ENCODE measurements at regions not wholly inside any gene's neighbourhood (a gene's known extent, or its start where the extent isn't known, plus 50 kb on each side); places are given as distances from the start of the nearest gene placed in this dataset.

DNA sequence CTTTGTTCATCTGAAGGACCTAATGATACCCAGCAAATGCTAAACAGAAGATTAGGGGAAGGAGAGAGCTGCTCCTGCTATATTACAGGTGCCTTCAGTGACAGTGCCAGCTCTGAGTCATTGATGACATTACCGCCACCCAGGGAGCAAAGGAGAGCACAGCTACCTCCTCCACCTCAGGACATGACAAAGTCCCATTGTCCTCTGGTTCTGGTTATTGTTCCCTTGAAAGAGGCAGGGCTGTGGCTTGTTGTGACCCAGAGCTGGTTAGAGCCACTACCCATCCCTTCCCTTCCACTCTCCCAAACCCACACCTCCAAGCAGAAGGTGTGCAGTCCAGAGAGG is 363.5 kb upstream of the DUSP10 start:
- DNase-seq (ENCODE audit: low spot score), result no peak

DNA sequence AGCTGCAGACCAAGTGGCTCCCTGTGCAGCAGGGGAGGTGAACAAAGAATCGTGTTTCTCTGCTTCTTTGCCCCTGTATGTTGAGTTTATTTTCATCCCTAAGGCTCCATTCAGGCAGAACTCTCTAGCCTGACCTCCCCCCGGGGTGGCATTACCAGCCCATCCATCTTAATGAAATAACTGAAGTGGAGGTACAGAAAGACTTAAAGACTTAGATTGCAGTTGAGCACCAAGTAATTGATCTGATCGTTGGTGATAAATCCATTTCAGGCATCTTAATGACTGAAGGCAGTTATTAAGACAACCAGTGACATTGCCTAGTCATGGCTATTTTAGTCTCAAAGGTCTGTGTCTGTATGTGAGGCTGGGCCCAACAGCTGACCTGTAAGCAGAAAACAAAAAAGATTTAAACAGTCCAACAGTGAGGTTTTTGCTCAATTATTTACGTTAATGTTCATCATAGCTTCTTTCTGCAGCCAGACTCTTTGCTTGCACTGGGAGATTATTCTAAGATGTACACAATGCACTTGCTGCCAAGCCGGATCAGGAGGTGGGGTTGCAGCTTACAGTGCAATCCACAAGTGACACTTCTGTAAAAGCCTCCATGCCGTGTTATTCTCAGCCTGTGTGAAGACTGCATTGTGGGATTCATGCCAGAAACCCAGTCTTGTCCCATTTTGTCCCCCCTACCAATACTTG is 363.0 kb upstream of the DUSP10 start:
- no peak for DNase-seq (ENCODE audit: low spot score)

DNA sequence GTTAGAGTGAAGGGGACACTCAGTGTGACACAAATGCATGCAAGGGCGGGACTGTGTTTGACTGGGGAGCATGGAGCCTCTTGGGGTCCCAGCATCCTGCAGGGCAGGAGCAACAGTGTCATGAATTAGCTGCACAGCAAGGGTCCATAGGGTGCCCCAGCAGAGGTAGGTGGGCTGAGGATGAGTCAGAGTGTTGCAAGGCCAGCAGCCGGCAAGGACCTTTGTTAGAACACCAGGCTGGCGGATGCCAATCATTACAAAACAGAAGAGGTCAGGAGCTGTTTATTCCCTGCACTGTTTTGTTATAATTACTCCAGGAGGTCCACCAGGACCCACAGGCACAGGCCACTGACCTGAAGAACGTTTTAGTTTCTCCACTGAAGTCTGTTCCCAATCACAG is 362.2 kb upstream of the DUSP10 start:
- no peak for DNase-seq (ENCODE audit: low spot score)

DNA sequence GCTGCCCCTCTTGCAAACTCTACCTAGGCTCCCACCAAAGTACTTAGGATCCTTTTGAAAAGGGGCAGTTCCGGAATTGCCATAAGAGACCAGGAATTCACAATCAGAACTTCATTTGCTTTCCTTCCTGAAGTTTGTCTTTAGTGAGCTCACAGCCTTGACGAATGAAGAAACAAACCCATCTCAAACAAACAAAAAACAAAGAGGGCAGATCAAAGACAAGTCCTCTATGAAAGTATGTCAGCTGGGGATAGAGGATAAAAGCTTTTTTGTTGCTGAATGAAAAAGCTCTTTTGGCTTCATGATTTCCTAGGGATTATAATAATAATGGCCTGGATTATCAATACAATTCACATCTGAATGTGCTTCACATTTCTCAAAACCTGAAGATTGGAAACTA is 357.9 kb upstream of the DUSP10 start:
- no peak for DNase-seq (ENCODE audit: low spot score)

DNA sequence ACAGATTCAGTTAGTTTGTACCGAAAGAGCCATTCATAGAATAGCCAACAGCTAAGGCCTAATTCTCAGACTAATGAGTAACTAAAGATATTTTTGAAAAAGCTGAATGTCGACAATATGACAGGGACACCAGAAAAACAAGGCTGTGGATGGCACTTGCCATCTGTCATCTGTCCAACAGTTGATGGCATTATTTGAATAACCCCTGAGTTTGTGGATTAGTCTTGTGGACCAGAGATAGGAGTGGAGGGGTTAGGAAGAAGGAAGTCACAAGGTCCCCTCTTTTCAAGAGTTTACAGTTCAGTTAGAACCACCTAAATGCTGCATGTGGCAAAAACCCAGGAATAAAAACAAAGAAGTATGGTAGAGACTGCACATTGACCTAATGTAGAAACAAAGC is 356.5 kb upstream of the DUSP10 start:
- DNase-seq (ENCODE audit: low spot score), result no peak

DNA sequence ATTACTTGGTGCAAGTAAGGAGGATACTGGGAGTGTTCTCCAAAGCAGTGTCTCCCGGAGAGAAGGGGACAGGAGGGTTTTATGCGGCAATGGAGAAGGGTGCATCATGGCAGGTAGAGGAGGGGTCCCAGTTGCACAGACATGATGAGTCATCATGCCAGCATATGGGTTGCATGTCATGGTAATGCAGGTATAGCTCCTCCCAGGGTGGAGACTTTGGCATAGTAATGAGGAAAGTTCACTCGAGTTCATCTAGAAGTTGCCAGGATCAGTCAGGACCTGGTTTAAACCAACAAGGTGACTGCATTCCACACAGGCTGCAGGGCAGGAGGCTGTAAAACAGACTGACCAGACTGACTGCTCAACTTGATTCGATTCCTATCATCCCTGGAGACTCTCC is 355.7 kb upstream of the DUSP10 start:
- no peak for DNase-seq (ENCODE audit: low spot score)

DNA sequence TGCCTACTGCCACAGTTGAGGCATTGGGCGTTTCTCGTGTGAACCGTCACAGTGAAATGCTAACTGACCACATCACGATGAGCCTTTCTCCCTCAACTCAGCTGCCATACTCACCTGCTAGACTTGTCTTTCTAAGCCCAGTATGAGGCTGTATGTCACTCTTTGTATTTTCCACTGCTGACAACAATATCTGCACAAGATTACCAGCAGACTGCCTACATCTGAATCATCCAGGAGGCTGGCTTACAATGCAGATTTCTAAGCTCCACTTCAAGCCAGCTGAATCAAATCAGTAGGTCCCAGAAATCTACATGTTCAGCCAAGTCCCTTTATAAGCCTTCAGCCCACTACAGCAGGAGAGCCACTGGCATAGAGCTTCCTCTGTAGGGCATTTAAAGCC is 355.0 kb upstream of the DUSP10 start:
- DNase-seq (ENCODE audit: low spot score), result no peak

DNA sequence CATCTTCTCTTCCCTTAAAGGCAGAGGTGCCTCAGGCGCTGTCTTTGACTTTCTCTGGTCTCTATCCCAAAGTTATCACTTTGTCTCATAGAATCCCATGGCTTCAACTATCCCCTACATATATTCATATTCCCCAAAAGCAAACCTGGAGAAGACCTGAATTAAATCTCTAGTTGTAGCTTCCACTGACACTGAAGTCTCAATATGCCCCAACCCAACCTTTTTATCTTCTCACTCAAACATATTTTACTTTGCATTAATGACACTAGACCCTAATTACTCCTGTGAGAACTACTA is 354.5 kb upstream of the DUSP10 start:
- no peak for DNase-seq (ENCODE audit: low spot score)

DNA sequence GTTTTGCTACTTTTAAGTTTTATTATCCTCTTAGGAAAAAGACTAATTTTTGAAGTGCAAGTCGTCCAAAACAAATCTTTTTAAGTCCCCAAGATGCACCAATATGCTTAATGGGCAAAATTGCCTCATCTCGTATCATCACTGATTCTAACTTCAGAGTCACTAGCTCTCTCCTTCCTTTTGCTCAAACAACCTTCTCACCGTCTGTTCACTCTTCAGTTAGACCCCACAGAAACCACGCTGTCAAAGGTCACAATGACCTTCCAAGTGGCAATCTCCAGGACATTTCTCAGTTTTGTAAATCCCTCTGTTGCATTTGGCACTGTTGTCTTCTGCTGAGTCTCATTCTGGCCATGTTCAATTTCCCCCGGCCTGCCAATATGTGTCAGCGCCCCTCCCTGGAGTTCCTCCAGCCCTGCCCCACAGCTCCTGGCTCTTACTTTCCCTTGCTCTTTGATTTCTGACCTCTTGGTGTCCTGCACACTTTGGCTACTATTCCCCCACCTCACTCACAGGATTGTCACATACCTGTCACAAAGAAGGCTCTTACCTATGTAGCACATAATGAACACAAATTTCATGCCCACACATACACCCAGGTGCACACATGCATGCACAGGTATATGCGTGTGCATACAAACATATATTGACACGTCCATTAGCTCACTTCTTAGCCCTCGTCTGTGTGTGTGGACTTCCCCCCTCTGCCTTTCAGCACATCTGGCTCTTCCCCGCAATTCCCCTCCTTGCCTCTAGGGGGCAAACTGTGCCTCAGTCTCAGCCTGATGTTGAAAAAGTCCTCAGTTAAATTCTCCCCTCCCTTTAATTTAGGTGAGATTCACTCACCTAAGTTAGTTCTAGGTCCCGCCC is 354.0 kb upstream of the DUSP10 start:
- peak; percentile 59 for DNase-seq (ENCODE audit: low spot score)

DNA sequence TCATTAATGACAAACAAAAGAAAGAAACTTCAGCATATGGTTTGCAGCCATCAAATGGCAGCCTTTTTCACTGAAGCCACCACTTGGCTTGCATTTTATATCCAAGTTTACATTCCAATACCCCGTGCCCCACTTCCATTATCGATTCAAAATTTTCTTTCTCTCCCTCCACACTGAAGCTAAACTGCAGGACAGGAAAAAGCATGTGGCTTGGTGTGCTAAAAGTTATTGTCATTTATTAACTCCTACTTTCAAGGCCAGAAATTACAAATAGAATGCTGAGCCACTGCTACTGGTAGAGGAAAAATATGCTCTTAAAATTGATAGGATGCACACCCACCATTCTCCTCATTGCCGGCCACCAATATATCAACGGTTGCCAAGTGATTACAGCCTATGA is 351.6 kb upstream of the DUSP10 start:
- no peak for DNase-seq (ENCODE audit: low spot score)

DNA sequence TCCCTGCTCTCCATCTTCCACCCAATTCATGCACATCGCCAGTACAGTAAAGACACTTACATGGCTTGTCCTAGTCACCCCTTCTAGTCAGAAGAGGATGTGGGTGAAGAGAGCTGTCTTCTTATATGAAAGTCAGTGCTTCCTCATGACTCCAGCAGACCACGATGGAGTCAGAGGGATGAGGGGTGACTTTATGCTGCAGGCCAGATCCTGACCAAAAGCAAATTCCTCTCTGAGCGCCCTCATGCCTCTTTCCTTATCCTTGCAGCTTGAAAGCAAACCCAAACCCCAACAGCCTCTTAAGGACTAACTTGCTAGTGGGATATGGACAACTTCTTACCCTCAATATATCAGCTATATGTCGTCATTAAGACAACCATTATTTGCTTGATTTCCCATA is 348.2 kb upstream of the DUSP10 start:
- DNase-seq (ENCODE audit: low spot score), result no peak

DNA sequence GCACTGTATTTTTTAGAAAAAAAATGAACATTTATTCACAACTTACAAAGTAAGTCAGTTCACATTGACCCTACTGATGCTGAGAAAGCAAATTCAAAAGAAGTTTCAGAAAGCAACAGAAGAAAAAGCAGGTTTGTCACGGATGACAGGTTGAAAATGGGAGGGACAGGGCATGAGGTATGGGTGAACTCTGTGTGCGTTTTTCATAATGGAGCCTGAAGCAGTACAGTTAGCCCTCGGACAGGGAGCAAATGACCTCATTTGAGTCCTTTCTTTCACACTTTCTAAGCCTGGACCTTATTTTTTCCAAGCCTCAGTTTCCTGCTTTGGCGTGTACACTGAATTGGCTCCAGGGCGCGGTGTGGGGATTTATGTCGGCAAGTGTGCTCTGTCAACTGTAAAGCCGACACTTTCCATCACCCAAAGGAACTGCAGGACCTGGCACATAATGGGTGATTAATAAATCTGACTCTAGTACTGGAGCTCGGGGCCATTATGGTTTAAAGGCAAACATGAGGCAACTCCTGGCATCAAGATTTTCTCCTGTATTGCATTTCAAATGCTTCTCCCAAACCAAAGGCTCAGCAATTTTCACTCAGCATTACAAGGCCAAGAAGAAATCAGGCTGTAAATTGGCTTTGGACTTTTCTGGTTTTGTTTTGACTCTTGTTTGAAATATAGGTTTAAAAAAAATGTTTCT is 345.5 kb upstream of the DUSP10 start:
- no peak for DNase-seq (ENCODE audit: low spot score)

DNA sequence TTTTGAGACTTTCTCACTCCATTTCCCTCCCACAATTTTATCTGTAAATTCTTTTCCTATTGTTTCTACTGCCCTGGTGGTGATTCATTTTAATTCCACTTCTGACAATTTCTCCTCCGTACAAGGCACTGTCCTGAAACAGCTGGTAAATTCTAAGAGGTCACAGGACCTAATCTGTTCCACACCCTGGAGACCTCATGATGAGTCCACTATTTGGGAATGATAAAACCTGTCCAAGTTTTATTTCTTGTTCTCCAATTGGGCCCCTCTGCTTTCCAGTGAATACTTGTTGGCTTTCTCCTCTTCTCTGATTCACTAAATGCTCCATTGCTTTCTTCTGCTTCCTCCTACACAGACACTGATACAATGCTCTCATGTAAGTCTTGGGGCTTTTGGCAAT is 343.1 kb upstream of the DUSP10 start:
- DNase-seq (ENCODE audit: low spot score), result no peak

DNA sequence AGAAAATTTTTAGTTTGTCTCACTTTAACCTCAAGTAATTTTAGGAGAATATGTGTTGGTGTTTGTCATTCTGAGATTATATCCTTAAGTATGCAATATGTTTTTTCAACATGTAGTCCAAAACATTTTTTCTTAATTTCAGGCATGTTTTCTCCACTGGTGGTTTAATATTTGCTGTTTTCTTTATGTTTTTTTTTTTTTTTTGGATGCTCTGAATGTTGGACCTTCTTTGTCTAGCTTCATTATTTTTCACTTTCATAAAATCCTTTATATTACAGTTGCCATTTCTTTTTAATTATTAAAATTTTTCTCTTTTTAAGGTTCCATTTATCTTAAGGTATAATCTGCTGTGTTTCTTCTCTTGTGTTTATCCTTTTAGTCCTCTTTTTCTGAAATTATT is 342.2 kb upstream of the DUSP10 start:
- DNase-seq (ENCODE audit: low spot score), result no peak

DNA sequence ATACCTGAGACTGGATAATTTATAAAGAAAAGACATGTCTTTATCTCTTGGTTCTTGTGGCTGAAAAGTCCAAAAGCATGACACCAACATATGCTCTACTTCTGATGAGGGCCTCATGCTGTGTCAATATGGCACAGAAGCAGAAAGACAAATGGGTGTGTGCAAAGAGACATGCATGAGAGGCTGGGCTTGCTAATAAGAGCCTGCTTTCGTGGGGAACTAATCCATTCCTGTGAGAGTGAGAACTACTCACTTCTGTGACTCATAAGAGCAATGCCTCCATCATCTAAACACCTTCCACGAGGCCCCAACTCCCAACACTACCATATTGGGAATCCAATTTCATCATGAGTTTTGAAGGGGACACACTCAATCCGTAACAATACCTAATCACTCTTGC is 340.0 kb upstream of the DUSP10 start:
- DNase-seq (ENCODE audit: low spot score), result no peak

DNA sequence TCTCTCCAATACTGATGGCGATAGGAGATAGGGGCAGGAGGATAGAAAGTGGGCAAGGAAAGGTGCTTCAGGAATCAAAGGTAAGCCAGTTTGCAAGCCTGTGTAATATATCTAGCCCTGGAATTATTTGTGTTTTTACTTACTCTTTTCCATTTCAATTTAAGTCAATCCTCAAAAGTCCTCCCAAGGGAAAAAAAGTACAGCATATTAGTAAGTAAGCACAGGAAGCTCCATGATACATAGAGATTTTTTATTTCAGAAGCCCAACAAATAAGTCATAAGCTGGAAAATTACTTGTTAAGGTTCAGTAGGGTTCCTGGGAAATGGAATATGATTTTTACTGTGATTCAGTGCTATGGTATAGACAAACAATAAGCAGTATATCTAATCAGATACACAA is 337.7 kb upstream of the DUSP10 start:
- DNase-seq (ENCODE audit: low spot score), result no peak

DNA sequence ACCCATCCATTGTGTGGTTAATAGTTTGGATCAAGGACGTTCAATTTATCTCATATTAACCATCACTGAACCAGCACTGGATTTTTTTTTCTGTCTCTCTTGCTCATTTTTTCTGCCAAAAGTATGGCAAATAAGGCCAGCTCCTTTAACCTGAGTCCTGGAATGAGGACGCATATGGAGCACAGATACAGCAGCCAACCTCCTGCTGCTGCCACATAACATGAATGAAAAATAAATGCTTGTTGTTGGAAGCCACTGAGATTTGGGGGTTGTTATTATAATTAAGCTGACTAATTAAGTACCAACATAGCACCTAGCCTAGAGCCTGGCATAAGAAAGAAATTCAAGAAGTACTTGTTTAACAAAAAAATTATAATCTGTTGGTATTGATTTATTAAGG is 335.3 kb upstream of the DUSP10 start:
- no peak for DNase-seq (ENCODE audit: low spot score)

DNA sequence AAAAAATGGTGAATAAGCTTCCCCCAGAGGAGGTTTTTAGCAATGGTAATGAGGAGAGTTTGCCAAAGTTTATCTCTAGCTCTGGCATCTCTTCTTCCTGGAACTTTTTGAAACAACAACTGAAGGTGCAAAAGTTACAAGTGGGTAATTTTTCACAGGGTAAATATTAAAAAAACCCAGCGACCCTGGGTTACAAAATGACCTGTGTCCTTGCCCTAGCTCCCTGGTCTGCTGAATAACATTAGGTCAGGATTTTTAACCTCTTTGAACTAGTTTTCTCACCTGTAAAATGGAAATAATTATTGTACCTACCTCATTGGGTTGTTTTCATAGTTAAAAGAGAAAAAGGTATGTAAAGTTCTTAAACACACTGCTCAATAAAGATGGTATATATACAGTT is 332.4 kb upstream of the DUSP10 start:
- DNase-seq (ENCODE audit: low spot score), result no peak

DNA sequence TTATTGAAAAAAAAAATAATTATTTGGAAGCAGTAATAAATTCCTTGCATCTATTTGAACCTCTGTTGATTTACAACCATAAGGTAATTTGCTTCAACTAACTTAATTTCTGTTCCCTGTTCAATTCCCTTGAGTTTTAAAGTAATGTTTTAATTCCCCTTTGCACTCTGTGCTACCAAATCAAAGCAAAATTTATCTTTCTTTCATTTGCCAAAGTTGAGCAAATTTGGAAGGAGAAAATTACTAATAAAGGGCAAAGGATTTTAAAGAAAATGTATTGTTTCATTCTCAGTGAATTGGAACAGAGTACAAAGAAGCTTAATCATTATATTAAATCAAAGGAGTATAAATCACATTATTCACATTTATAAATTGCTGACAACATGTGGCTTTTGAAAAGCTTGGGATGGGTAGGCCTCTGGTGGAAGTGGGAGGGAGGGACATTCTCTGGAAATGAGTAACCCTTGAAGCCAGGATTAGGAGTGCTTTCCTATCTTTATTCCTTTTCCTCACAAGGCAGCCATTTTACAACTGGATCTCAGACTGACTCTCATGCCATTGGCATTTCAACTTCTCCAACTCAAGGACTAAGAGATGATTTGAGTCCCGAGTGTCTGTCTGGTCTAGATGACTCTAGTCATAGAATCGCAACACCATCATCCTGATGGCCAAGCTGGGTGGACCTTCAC is 331.6 kb upstream of the DUSP10 start:
- no peak for DNase-seq (ENCODE audit: low spot score)

DNA sequence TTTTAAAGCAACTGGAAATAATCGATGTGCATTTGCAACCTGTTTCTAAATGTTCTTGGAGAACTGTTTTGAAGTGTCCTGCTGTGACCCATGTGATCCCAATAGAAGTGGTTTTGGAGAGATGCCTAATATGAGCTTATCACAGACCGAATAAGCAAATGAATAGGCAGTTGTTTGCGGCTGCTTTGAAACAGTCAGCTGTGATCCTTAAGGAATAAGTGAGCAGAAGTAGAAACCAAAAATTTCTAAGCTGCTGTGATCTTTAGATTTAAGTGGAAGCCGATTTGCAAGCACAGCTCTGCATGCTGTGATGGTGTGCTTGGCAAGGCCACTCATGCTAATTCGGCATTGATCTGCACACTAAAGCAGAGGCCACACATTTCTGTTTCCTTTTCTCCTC is 329.5 kb upstream of the DUSP10 start:
- DNase-seq (ENCODE audit: low spot score), result no peak

DNA sequence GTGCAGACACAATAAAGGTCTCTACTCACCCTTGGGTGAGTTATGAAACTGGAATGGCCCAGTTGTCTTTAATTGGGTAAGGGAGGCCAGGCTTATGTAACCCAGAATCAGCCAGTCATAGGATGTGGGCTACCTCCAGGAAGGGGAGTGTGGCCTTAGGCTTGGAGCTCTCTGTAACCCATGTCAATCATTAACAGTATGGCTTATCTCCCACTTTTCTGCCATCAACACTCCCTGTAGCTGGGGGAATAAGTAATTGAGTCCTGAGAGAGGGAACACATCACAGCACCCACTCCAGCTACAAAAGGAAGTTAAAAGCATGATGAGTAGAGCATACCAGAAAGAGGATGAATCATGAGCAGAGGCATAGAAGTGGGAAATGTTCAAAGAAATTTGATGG is 327.0 kb upstream of the DUSP10 start:
- DNase-seq (ENCODE audit: low spot score), result no peak

DNA sequence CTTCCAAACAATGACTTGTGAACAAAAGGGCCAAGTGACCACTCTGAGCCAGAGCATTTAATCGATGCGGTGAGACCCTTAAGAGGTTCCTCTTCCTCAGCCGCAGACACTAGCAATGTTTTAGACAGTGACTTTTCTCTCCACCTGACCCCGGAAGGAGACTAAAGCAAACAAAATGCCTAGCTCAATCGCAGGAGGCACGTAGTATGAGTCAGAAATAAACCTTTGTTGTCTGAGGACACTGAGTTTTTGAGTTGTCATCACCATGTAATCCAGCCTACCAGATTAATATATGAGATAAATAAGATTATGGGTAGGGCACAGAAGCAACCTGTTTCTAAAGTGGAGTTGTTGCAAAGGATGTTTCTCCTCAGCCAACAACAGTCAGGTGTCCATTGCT is 326.2 kb upstream of the DUSP10 start:
- DNase-seq (ENCODE audit: low spot score), result no peak

DNA sequence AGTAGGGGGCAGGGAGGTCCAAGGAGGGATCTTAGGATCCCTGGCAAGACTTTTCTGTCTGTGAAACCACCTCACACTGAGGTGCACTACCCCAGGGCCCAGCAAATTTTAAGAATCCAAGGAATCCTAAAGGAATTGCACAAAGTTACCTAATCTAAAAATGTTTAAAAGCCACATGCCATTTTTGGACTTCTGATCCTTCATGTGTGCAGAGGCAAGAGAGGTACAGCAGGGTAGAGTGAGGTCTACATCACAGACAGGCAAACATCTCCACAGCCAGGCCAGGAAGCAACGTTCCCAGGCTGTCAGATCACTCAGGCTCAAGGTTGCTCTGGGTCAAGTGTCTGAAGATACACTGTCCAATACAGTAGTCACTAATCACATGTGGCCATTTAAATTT is 324.6 kb upstream of the DUSP10 start:
- no peak for DNase-seq (ENCODE audit: low spot score)
